A673 (cell line): ENCODE measurements at regions not wholly inside any gene's neighbourhood (a gene's known extent, or its start where the extent isn't known, plus 50 kb on each side); places are given as distances from the start of the nearest gene placed in this dataset.

Experiments
- BruUV-seq: library from RNA; stranded (reverse); fragments of 400-500 nt; replicated peaks from 2 replicates; lab custom pipeline; 2021; lab: Mats Ljungman, UMichigan
- CTCF ChIA-PET: fragments of 300-600 bp; sonication (Branson Sonifier 250); formaldehyde crosslinking; loops from one replicate; lab custom pipeline; 2022; ENCODE audit warnings: antibody characterized with exemption; lab: Charles Lee
- POLR2A ChIA-PET: fragments of 300-600 bp; sonication (Branson Sonifier 250); formaldehyde crosslinking; loops from one replicate; lab custom pipeline; 2022; ENCODE audit warnings: antibody characterized with exemption; ENCODE audit not compliant: low non-redundant PET; lab: Charles Lee
- DNase-seq: peaks from one replicate; pipeline ENCODE4 v3.0.0-alpha.2; 2015; ENCODE audit warnings: low spot score
- H3K27ac ChIP-seq: fragments of 200-600 bp; sonication (generic); 2 replicates; pipeline ENCODE4 v1.5.1; 2016; ENCODE audit warnings: mixed run types, low read depth, mild to moderate bottlenecking, mixed read lengths, antibody characterized with exemption, low read length; ENCODE audit not compliant: poor library complexity, severe bottlenecking
- H3K27me3 ChIP-seq: fragments of 200-600 bp; sonication (generic); replicated peaks from 2 replicates; pipeline ENCODE4 v1.6.1; 2017; ENCODE audit warnings: mixed run types, low read depth, mild to moderate bottlenecking, mixed read lengths, antibody characterized with exemption, low read length; ENCODE audit not compliant: insufficient read depth, poor library complexity
- H3K36me3 ChIP-seq: fragments of 200-600 bp; sonication (generic); 2 replicates; pipeline ENCODE4 v1.6.1; 2016; ENCODE audit warnings: mixed run types, mild to moderate bottlenecking, mixed read lengths, antibody characterized with exemption, low read length; ENCODE audit not compliant: insufficient read depth, poor library complexity, severe bottlenecking
- H3K4me1 ChIP-seq: fragments of 200-600 bp; sonication (generic); 2 replicates; pipeline ENCODE4 v1.6.1; 2017; ENCODE audit warnings: mixed run types, mild to moderate bottlenecking, mixed read lengths, antibody characterized with exemption, low read length; ENCODE audit not compliant: insufficient read depth, poor library complexity, severe bottlenecking
- H3K4me3 ChIP-seq: fragments of 200-600 bp; sonication (generic); 2 replicates; pipeline ENCODE4 v1.5.1; 2016; ENCODE audit warnings: low read depth, mixed run types, mild to moderate bottlenecking, mixed read lengths, low read length; ENCODE audit not compliant: poor library complexity, severe bottlenecking
- H3K9me3 ChIP-seq: fragments of 200-600 bp; sonication (generic); 2 replicates; pipeline ENCODE4 v1.6.1; 2016; ENCODE audit warnings: mixed run types, low read depth, mild to moderate bottlenecking, mixed read lengths, antibody characterized with exemption, low read length; ENCODE audit not compliant: poor library complexity, severe bottlenecking
- EZH2 ChIP-seq: fragments of 200-600 bp; sonication (generic); IDR thresholded peaks from 2 replicates; pipeline ENCODE4 v1.6.1; 2017; ENCODE audit warnings: borderline replicate concordance, low read depth, mild to moderate bottlenecking, mixed read lengths, antibody characterized with exemption, low read length; ENCODE audit not compliant: poor library complexity, severe bottlenecking
- intact Hi-C: fragments of 100-400 bp; cut with micrococcal nuclease; formaldehyde crosslinking; loops from one replicate; pipeline ENCODE4 v1.10.0; 2022; ENCODE audit not compliant: unreplicated experiment
- TF ChIP-seq, protein P1 (sequence below): fragments of 300-800, 200-600 bp; sonication (generic); conservative IDR thresholded peaks from 2 replicates; pipeline ENCODE4 v1.5.1; 2017; ENCODE audit warnings: low read depth, mild to moderate bottlenecking, antibody characterized with exemption, low read length, moderate library complexity, mixed read lengths

DNA sequence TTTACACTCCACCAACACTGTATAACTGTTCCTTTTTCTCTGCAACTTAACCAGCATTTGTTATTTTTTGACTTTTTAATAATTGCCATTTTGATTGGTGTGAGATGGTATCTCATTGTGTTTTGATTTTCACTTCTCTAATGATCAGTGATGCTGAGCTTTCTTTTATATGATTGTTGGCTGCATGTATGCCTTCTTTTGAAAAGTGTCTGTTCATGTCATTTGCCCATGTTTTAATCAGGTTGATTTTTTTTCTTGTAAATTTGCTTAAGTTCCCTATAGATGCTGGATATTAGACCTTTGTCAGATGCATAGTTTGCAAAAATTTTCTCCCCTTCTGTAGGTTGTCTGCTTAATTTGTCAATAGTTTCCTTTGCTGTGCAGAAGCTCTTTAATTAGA, 263.0 kb downstream of the MBNL1 start:
- ChIA-PET POLR2A (no interaction called here), CTCF (no interaction called here)
- no peak for DNase-seq
- Histone ChIP-seq H3K36me3 (no peaks in the 10 kb centered on the region), H3K9me3 (no peaks in the 10 kb centered on the region), H3K4me1 (no peaks in the 10 kb centered on the region), H3K27me3 (no peaks in the 10 kb centered on the region), H3K27ac (no peak overlapping the region), H3K4me3 (no peak overlapping the region)
- intact Hi-C loops, result no loop called here
- BruUV-seq, result no TSS peak
- TF ChIP-seq, protein P1, sequence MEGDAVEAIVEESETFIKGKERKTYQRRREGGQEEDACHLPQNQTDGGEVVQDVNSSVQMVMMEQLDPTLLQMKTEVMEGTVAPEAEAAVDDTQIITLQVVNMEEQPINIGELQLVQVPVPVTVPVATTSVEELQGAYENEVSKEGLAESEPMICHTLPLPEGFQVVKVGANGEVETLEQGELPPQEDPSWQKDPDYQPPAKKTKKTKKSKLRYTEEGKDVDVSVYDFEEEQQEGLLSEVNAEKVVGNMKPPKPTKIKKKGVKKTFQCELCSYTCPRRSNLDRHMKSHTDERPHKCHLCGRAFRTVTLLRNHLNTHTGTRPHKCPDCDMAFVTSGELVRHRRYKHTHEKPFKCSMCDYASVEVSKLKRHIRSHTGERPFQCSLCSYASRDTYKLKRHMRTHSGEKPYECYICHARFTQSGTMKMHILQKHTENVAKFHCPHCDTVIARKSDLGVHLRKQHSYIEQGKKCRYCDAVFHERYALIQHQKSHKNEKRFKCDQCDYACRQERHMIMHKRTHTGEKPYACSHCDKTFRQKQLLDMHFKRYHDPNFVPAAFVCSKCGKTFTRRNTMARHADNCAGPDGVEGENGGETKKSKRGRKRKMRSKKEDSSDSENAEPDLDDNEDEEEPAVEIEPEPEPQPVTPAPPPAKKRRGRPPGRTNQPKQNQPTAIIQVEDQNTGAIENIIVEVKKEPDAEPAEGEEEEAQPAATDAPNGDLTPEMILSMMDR, result no peak
- no peak for TF ChIP-seq EZH2

DNA sequence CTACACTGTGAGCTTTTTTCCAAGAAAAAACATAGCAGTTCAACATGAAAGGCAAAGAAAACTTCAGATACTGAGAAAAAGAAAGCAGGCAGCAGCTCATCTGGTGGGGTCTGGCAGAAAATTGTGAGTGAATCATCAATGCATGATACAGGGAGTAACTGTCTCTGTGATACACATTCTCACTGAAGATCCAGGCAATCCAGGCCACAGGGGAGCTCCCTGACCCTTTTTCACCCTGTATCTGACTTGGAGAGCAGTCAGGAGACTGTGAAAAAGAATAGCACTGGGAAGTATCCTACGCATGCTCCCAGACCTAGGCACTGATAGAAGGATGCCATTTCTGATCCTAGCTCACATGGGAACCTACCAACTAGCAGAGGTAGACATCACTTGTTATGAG, 269.8 kb downstream of the MBNL1 start:
- no peak overlapping the region for H3K27ac ChIP-seq
- CTCF ChIA-PET, result no interaction called here
- TF ChIP-seq EZH2, result no peak
- TF ChIP-seq, protein P1, result no peak
- H3K9me3 ChIP-seq, result no peaks in the 10 kb centered on the region
- POLR2A ChIA-PET, result no interaction called here
- no peaks in the 10 kb centered on the region for H3K27me3 ChIP-seq
- intact Hi-C loops, result no loop called here
- DNase-seq, result no peak
- BruUV-seq, result no TSS peak
- no peaks in the 10 kb centered on the region for H3K4me1 ChIP-seq
- no peak overlapping the region for H3K4me3 ChIP-seq
- H3K36me3 ChIP-seq, result no peaks in the 10 kb centered on the region

DNA sequence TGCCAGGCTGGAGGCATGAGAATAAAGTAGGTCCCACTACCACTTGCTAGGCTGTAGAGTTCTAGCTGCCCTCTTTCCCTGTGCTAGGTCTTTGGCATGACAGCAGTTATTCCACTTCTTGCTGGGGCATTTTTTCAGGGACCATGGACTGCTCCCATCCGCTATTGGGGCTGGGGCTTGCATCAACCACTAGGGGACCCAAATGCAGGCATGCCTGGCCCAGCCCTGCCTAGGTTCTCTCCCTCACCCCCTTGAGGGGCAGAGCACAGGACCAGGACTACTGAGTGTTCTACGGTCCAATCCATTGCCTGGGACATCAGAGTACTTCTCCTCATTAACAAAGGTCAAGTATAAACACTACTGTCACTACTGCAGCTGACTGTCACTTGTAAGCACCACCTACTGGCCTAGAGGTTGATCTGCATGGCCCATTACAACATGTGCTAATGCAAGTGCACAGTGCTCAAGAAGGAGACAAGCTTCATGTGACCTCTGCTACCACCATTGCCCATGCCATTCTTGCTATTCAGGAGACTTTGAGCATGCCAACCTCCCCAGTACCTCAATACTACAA, 270.5 kb downstream of the MBNL1 start:
- ChIA-PET CTCF (no interaction called here), POLR2A (no interaction called here)
- Histone ChIP-seq H3K4me1 (no peaks in the 10 kb centered on the region), H3K27ac (no peak overlapping the region), H3K4me3 (no peak overlapping the region), H3K27me3 (no peaks in the 10 kb centered on the region), H3K9me3 (no peaks in the 10 kb centered on the region), H3K36me3 (no peaks in the 10 kb centered on the region)
- TF ChIP-seq, protein P1, result peak; percentile 42
- TF ChIP-seq EZH2, result no peak
- intact Hi-C loops, result no loop called here
- BruUV-seq, result no TSS peak
- no peak for DNase-seq
